ENCODE measurements at regions not wholly inside any gene's neighbourhood (a gene's known extent, or its start where the extent isn't known, plus 50 kb on each side); places are given as distances from the start of the nearest gene placed in this dataset.
"Not testable (repeated sequence)": the region's sequence is repeated elsewhere in the genome, so short reads cannot be mapped to it uniquely, and the experiment has no call there.

DNA sequence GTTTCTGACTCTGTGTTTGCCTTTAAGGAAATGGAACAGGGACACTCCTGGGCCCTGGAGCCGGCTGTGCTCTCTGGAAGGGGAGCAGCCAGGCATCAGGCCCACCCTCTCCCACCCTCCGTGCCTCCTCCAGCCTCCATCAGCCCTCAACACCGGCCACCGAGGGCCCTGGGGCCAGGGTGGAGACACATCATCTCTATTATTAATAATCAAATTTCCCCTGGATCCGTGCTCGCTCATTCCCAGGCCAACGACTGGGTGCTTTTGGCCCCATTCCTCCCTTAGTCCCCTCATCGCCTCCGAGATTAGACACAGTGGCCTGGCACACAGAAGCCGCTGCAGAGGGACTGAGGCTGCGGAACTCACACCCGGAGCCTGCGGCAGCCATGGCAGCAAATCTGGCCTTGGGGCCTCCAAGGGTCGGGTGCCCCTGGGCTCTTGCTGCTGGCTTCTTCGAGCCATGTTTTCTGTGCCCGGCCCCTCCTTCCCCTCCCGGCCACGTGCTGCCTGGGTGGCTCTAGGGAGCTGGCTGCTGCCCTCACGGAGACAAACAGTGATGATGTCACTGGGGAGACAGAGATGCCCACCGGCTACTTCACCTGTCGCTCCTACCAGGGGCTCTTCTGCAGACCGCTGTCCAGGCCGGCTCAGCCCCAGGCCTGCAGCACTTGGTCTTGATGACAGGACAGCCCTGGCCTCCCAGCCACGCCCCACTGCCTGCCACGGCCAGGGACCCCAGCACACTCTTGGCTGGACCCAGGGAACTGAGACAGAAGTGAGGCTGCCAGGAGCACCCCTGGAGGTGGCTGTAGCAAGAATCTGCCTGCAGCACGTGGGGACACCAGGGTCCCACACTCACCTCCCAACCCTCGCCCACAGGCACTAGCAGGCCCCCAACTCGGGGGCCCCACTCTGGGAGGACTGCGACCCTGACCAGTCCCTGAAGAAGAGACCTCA is 76.6 kb upstream of the PPP1R26 start:
- TF ChIP-seq POLR2A (IDR thresholded peaks at IDR 0.05; ENCODE audit: low read depth): no peak
- TF ChIP-seq POLR2AphosphoS5 (IDR thresholded peaks at IDR 0.05): no peak
- TF ChIP-seq EP300 (IDR thresholded peaks at IDR 0.05): no peak
- peaks cover 0 to 2% (median 0%) of the 10 kb centered on the region in 4 donors for H3K9me3 ChIP-seq
- no peak overlapping the region for H3K27ac ChIP-seq (replicated peaks in 1 of 4)
- intact Hi-C loops (cut with DNase I): no loop called here
- WGBS: 72% methylated on average over 18 of the region's 29 CpGs
- H3K36me3 ChIP-seq: no peaks in the 10 kb centered on the region
- no peaks in the 10 kb centered on the region for H3K4me1 ChIP-seq
- peaks cover 0 to 59% (median 0%) of the 10 kb centered on the region in 4 donors for H3K27me3 ChIP-seq
- H3K4me3 ChIP-seq: no peak overlapping the region
- DNase-seq (ENCODE audit: extremely low spot score): no peak

GRCh38 chr9:135403733-135404450 is 75.7 kb upstream of the PPP1R26 start:
- H3K27ac ChIP-seq (replicated peaks in 1 of 4): no peak overlapping the region
- WGBS: 54% methylated on average over 11 of the region's 11 CpGs
- H3K27me3 ChIP-seq: peaks cover 0 to 58% (median 0%) of the 10 kb centered on the region in 4 donors
- intact Hi-C loops (cut with DNase I): no loop called here
- H3K4me1 ChIP-seq: no peaks in the 10 kb centered on the region
- H3K36me3 ChIP-seq: no peaks in the 10 kb centered on the region
- no peak overlapping the region for H3K4me3 ChIP-seq
- TF ChIP-seq POLR2A (IDR thresholded peaks at IDR 0.05; ENCODE audit: low read depth): no peak
- no peak for TF ChIP-seq POLR2AphosphoS5 (IDR thresholded peaks at IDR 0.05)
- no peak for DNase-seq (ENCODE audit: extremely low spot score)
- peaks cover 0 to 2% (median 0%) of the 10 kb centered on the region in 4 donors for H3K9me3 ChIP-seq

DNA sequence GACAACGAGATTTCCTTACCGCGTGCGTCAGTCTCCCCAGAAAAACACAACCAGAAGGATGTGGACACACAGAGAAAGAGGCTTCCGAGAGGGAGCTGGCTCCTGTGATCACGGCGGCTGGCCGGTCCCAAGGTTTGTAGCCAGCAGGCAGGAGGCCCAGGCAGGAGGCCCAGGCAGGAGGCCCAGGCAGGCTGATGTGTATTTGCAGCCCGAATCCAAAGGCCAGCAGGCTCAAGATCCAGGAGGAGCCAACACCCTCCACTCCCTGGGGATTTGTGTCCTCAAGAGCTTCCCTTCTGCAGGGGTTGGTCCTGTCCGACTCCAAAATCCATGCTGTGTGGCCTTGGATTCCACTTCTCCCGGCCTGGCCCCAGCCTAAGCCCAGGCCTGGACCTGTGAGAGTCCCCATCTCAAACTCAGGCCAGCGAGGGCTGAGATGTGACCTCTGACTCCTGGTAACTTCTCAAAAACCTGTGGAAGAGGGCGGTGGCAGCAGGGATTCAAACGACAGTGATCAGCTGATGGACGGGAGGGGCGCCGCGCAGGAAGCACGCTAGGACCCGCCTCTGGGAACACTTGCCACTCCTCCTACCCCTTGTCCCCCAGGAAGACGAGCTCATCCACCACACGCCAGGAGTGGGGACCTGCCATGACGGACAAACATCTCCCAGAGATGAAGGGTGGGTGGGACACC is 75.0 kb upstream of the PPP1R26 start:
- no peak for DNase-seq (ENCODE audit: extremely low spot score)

GRCh38 chr9:135405145-135405464 is 74.5 kb upstream of the PPP1R26 start:
- intact Hi-C loops (cut with DNase I); H3K36me3 ChIP-seq; H3K4me3 ChIP-seq; H3K27ac ChIP-seq (replicated peaks in 1 of 4); H3K4me1 ChIP-seq; H3K9me3 ChIP-seq; DNase-seq (ENCODE audit: extremely low spot score): not testable (repeated sequence)
- WGBS: 86% methylated on average over 9 of the region's 12 CpGs
- H3K27me3 ChIP-seq: peaks cover 0 to 61% (median 0%) of the 10 kb centered on the region in 4 donors

More for the DNA sequence above, 75.0 kb upstream of the PPP1R26 start:
- H3K4me1 ChIP-seq: no peaks in the 10 kb centered on the region
- no peaks in the 10 kb centered on the region for H3K36me3 ChIP-seq
- peaks cover 0 to 58% (median 0%) of the 10 kb centered on the region in 4 donors for H3K27me3 ChIP-seq
- intact Hi-C loops (cut with DNase I): no loop called here
- peaks cover 0 to 2% (median 0%) of the 10 kb centered on the region in 4 donors for H3K9me3 ChIP-seq
- H3K4me3 ChIP-seq: no peak overlapping the region
- no peak overlapping the region for H3K27ac ChIP-seq (replicated peaks in 1 of 4)
- 87% methylated on average over 22 of the region's 23 CpGs for WGBS
- TF ChIP-seq POLR2AphosphoS5 (IDR thresholded peaks at IDR 0.05) (no peak), EP300 (IDR thresholded peaks at IDR 0.05) (no peak), POLR2A (IDR thresholded peaks at IDR 0.05; ENCODE audit: low read depth) (no peak)
- TF ChIP-seq, protein P1, sequence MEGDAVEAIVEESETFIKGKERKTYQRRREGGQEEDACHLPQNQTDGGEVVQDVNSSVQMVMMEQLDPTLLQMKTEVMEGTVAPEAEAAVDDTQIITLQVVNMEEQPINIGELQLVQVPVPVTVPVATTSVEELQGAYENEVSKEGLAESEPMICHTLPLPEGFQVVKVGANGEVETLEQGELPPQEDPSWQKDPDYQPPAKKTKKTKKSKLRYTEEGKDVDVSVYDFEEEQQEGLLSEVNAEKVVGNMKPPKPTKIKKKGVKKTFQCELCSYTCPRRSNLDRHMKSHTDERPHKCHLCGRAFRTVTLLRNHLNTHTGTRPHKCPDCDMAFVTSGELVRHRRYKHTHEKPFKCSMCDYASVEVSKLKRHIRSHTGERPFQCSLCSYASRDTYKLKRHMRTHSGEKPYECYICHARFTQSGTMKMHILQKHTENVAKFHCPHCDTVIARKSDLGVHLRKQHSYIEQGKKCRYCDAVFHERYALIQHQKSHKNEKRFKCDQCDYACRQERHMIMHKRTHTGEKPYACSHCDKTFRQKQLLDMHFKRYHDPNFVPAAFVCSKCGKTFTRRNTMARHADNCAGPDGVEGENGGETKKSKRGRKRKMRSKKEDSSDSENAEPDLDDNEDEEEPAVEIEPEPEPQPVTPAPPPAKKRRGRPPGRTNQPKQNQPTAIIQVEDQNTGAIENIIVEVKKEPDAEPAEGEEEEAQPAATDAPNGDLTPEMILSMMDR (IDR thresholded peaks at IDR 0.05): no peak

GRCh38 chr9:135408476-135409254 is 70.9 kb upstream of the PPP1R26 start:
- no peaks in the 10 kb centered on the region for H3K36me3 ChIP-seq
- peaks cover 0 to 9% (median 6%) of the 10 kb centered on the region in 4 donors for H3K4me1 ChIP-seq
- peaks cover 0 to 2% (median 0%) of the 10 kb centered on the region in 4 donors for H3K9me3 ChIP-seq
- intact Hi-C loops (cut with DNase I): no loop called here
- H3K27me3 ChIP-seq: peaks cover 0 to 67% (median 0%) of the 10 kb centered on the region in 4 donors
- WGBS: 79% methylated on average over 10 of the region's 14 CpGs
- H3K27ac ChIP-seq (replicated peaks in 1 of 4): no peak overlapping the region
- H3K4me3 ChIP-seq: no peak overlapping the region
- TF ChIP-seq, protein P1 (IDR thresholded peaks at IDR 0.05): no peak
- TF ChIP-seq EP300 (IDR thresholded peaks at IDR 0.05): no peak
- no peak for TF ChIP-seq POLR2AphosphoS5 (IDR thresholded peaks at IDR 0.05)
- no peak for TF ChIP-seq POLR2A (IDR thresholded peaks at IDR 0.05; ENCODE audit: low read depth)
- DNase-seq (ENCODE audit: extremely low spot score): no peak
